ENCODE measurements at regions not wholly inside any gene's neighbourhood (a gene's known extent, or its start where the extent isn't known, plus 50 kb on each side); places are given as distances from the start of the nearest gene placed in this dataset.
A peak's percentile ranks its signal among the peaks of the same experiment; 100 is the strongest.

DNA sequence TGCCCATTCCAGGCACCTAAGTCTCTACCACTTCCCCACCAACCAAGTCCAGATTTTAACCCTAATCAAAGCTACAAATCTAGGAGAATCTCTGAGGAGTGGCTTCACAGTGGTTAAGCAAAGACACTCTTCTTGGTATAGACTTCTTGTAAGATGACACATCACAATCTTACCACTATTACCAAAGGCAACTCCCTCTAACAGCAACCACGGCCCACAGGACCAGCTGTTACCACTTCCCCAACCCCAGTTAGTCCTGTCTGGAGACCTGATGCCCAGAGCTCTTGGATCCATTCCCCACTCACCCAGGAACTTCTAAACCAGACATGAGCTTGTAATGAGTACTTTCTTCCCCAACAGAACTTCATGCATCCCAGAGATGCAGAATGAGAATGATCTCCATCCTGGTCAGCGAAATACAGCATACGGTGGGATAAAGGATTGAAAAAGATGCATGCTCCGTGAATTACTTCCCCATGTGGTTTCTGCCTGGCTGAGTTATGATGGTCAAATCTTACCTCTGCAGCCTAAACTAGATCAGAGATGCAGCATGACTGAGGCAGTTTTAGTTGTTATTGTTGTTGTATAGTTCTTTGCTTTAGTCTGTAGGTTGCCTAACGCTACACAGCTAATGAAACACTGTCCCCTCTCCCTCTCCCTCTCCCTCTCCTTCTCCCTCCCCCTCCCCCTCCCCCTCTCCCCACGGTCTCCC, 87.7 kb upstream of the FOXN3 start:
- H3K27me3 ChIP-seq (ENCODE audit: control insufficient read depth, insufficient read depth, low read length) = no peaks in the 10 kb centered on the region
- H3K4me1 ChIP-seq (ENCODE audit: control insufficient read depth, low read depth, low read length) = no peaks in the 10 kb centered on the region
- no peak overlapping the region for H3K9ac ChIP-seq (ENCODE audit: low read length)
- H3K9me3 ChIP-seq (ENCODE audit: control insufficient read depth, low read depth, low read length) = no peaks in the 10 kb centered on the region
- no peak overlapping the region for H3K4me3 ChIP-seq (ENCODE audit: low read length)
- H3K27ac ChIP-seq (ENCODE audit: low read length) = no peak overlapping the region
- H3K36me3 ChIP-seq (ENCODE audit: control insufficient read depth, low read depth, low read length) = peaks cover 4% of the 10 kb centered on the region

DNA sequence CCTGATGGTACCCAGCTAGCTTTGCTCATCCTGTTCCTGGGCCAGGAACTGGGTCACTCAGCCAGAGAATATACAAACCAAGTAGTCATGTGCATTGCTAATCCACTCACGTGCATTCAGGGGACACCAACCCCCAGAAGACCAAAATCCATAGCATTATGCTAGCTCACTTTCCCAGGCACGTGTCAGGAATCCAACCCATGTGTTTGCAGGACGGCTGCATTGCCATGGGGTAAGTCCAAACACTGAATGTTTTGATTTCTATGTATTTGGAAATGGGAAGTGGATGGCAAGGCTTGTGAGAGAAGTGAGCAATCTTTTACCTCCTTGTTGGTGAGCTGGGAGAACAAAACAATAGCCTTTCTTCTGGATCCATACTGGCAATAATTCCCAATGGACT, 87.1 kb upstream of the FOXN3 start:
- Histone ChIP-seq H3K27me3 (ENCODE audit: control insufficient read depth, insufficient read depth, low read length) (no peaks in the 10 kb centered on the region), H3K4me1 (ENCODE audit: control insufficient read depth, low read depth, low read length) (peaks cover 3% of the 10 kb centered on the region), H3K36me3 (ENCODE audit: control insufficient read depth, low read depth, low read length) (peaks cover 4% of the 10 kb centered on the region), H3K27ac (ENCODE audit: low read length) (no peak overlapping the region), H3K9ac (ENCODE audit: low read length) (no peak overlapping the region), H3K4me3 (ENCODE audit: low read length) (no peak overlapping the region), H3K9me3 (ENCODE audit: control insufficient read depth, low read depth, low read length) (no peaks in the 10 kb centered on the region)

DNA sequence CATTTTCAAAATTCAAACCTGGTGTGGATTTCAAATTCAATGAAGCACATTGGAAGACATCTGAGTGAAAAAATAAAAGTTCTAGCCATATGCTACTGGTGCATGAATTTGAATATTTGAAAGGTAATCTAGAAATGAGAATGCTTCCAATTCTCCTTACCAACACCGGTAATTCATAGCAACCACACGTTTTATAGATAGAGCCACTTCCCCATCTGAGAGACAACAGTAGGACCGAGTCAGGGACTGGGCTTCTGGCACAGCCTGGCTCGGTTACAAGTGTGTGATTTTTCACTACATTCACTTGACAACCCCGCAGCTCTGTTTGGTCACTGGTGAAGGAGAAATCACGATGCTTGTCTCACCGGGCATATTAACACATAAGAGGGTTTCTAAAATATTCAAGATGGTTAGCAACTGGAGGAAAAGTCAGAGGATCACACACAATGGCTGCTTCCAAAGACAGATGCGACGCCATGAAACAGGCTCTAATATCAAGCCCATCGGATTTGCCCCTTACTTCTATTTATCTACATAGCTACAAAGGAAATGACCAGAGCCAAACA, 86.5 kb upstream of the FOXN3 start:
- no peak overlapping the region for H3K9ac ChIP-seq (ENCODE audit: low read length)
- no peaks in the 10 kb centered on the region for H3K27me3 ChIP-seq (ENCODE audit: control insufficient read depth, insufficient read depth, low read length)
- no peak overlapping the region for H3K4me3 ChIP-seq (ENCODE audit: low read length)
- peaks cover 6% of the 10 kb centered on the region for H3K4me1 ChIP-seq (ENCODE audit: control insufficient read depth, low read depth, low read length)
- no peaks in the 10 kb centered on the region for H3K9me3 ChIP-seq (ENCODE audit: control insufficient read depth, low read depth, low read length)
- peaks cover 4% of the 10 kb centered on the region for H3K36me3 ChIP-seq (ENCODE audit: control insufficient read depth, low read depth, low read length)
- no peak overlapping the region for H3K27ac ChIP-seq (ENCODE audit: low read length)

DNA sequence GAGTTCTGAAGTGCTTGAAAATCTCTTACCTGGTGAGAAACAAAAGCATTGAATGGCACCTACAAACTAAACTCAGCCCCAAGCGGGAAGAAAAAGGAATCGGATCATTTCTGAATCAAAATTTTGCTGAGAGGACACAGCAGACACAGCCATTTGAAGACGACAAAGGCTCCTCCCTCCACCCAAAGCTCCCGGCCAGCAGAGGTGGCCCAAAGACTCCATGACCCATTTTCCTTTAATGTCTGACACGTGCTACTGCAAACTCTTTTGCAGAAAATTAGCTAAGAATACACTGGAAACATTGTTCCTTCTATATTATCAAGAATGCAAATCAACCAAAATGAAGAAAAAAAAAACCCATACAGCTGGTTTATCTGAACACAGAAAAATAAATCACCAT, 85.9 kb upstream of the FOXN3 start:
- Histone ChIP-seq H3K9me3 (ENCODE audit: control insufficient read depth, low read depth, low read length) (no peaks in the 10 kb centered on the region), H3K4me1 (ENCODE audit: control insufficient read depth, low read depth, low read length) (peaks cover 6% of the 10 kb centered on the region), H3K27me3 (ENCODE audit: control insufficient read depth, insufficient read depth, low read length) (no peaks in the 10 kb centered on the region), H3K4me3 (ENCODE audit: low read length) (no peak overlapping the region), H3K9ac (ENCODE audit: low read length) (no peak overlapping the region), H3K36me3 (ENCODE audit: control insufficient read depth, low read depth, low read length) (peaks cover 4% of the 10 kb centered on the region), H3K27ac (ENCODE audit: low read length) (no peak overlapping the region)

DNA sequence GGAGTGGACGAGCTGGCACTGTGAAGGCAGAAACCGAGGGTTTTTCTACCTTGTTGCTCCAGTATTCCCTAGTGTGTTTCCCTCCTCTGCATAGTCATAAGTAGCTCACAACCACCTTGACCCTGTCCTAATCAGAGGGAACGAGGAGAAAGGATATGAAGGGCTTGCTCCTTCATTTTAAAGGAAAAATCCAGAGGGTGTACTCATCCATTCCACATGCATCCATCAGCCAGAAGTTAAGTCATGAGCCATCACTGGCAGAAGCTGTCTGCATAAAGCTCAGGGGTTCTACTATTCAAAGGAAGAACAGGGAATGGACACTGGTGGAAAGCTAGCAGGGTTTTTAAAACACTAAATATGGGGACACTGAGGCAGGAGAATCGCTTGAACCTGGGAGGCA, 84.3 kb upstream of the FOXN3 start:
- no peaks in the 10 kb centered on the region for H3K9me3 ChIP-seq (ENCODE audit: control insufficient read depth, low read depth, low read length)
- H3K36me3 ChIP-seq (ENCODE audit: control insufficient read depth, low read depth, low read length) = peaks cover 4% of the 10 kb centered on the region
- H3K4me1 ChIP-seq (ENCODE audit: control insufficient read depth, low read depth, low read length) = peaks cover 6% of the 10 kb centered on the region
- no peak overlapping the region for H3K4me3 ChIP-seq (ENCODE audit: low read length)
- H3K9ac ChIP-seq (ENCODE audit: low read length) = no peak overlapping the region
- no peak overlapping the region for H3K27ac ChIP-seq (ENCODE audit: low read length)
- no peaks in the 10 kb centered on the region for H3K27me3 ChIP-seq (ENCODE audit: control insufficient read depth, insufficient read depth, low read length)

DNA sequence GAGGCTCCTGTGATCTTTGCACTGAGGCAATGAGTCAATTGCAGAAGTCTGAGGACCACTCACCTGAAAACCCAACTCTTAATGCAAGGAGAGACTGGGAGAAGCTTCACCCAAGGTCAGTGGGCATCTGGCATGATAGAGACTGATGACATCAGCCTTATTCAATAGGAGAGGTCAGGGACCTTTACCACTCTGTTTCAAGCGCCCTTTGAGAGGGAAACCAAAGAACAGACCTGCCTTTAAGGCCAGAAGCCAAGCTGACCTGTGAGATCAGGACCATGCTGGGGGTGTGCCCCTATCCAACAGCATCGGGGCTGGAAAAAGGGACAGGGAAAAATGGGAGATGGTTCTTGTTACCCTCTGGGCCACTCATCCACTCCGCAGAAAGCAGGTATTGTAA, 83.3 kb upstream of the FOXN3 start:
- Histone ChIP-seq H3K27me3 (ENCODE audit: control insufficient read depth, insufficient read depth, low read length) (no peaks in the 10 kb centered on the region), H3K36me3 (ENCODE audit: control insufficient read depth, low read depth, low read length) (peaks cover 4% of the 10 kb centered on the region), H3K4me3 (ENCODE audit: low read length) (no peak overlapping the region), H3K4me1 (ENCODE audit: control insufficient read depth, low read depth, low read length) (peaks cover 6% of the 10 kb centered on the region), H3K9ac (ENCODE audit: low read length) (no peak overlapping the region), H3K27ac (ENCODE audit: low read length) (no peak overlapping the region), H3K9me3 (ENCODE audit: control insufficient read depth, low read depth, low read length) (no peaks in the 10 kb centered on the region)

DNA sequence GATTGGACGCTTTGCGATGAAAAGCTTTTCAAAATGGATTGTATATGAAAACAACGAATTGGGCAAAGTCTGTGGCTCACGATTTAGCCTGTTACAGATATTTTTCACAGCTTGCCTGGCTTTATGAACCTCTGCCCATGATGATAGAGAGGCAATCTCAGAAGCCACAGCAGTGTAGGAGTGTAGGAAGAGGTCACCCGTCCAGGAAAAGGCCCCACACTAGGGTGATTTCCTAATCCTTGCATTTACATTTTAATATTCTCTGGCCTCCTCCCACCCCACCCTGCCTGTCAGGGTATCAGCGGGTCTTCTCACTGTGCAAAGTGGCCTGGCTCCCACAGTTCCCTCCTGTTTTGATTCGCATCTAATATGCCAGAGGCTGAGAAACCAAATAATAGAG, 81.8 kb upstream of the FOXN3 start:
- H3K9ac ChIP-seq (ENCODE audit: low read length) = no peak overlapping the region
- peaks cover 8% of the 10 kb centered on the region for H3K4me1 ChIP-seq (ENCODE audit: control insufficient read depth, low read depth, low read length)
- H3K27me3 ChIP-seq (ENCODE audit: control insufficient read depth, insufficient read depth, low read length) = no peaks in the 10 kb centered on the region
- H3K4me3 ChIP-seq (ENCODE audit: low read length) = no peak overlapping the region
- peaks cover 4% of the 10 kb centered on the region for H3K36me3 ChIP-seq (ENCODE audit: control insufficient read depth, low read depth, low read length)
- peak overlapping the region; percentile 22 for H3K27ac ChIP-seq (ENCODE audit: low read length)
- H3K9me3 ChIP-seq (ENCODE audit: control insufficient read depth, low read depth, low read length) = no peaks in the 10 kb centered on the region

DNA sequence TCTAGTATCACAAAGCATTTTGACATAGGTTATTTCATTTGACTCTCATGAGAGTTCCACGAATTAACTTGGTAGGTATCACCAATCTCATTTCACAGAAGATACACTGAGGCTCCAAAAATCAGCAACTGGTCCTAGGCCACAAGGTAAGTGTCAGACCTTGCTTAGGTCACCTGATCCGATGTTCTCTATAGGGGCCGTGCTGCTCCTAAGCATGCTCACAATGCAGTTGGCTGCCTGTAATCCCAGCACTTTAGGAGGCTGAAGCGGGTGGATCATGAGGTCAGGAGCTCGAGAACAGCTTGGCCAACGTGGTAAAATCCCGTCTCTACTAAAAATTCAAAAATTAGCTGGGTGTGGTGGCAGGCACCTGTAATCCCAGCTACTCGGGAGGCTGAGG, 78.7 kb upstream of the FOXN3 start:
- Histone ChIP-seq H3K9me3 (ENCODE audit: control insufficient read depth, low read depth, low read length) (no peaks in the 10 kb centered on the region), H3K36me3 (ENCODE audit: control insufficient read depth, low read depth, low read length) (peaks cover 4% of the 10 kb centered on the region), H3K27me3 (ENCODE audit: control insufficient read depth, insufficient read depth, low read length) (no peaks in the 10 kb centered on the region), H3K27ac (ENCODE audit: low read length) (no peak overlapping the region), H3K4me3 (ENCODE audit: low read length) (no peak overlapping the region), H3K4me1 (ENCODE audit: control insufficient read depth, low read depth, low read length) (peaks cover 17% of the 10 kb centered on the region), H3K9ac (ENCODE audit: low read length) (no peak overlapping the region)

DNA sequence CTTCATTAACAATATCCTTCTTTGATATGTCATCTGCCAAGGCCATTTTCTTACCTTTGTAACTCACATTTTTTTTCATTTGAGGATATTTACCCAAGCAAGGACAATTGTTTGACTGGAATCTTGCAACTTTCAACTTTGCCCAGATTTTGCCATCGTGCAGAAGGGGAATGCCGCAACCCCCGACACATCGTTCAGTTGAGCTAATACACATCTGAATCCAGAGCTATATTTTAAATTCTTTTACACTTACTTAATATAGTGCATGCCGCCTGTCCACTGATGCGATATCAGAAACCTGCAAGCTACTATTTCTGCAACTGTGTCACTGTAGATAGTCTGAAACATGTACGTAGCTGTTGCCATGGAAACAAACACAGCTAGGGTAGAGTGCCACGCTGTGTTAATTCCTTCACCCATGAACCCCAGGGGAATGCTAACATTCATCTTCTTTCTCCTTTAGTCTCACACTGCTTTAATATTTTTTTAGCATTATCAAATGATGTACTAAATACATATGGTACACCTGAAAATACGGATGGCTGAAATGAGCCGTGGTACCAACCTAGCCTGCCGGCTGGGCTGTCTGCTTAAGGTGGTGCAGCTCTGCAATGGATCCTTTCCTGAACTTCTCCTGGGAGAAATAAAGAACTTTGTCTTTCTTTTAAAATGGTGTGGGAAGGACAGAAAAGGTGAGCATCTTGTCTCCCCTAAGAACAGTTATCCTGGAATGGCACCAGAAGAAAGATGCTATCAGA, 77.0 kb upstream of the FOXN3 start:
- Histone ChIP-seq H3K4me1 (ENCODE audit: control insufficient read depth, low read depth, low read length) (peaks cover 19% of the 10 kb centered on the region), H3K4me3 (ENCODE audit: low read length) (no peak overlapping the region), H3K9ac (ENCODE audit: low read length) (peak overlapping the region; percentile 3), H3K27me3 (ENCODE audit: control insufficient read depth, insufficient read depth, low read length) (no peaks in the 10 kb centered on the region), H3K36me3 (ENCODE audit: control insufficient read depth, low read depth, low read length) (no peaks in the 10 kb centered on the region), H3K27ac (ENCODE audit: low read length) (peak overlapping the region; percentile 31), H3K9me3 (ENCODE audit: control insufficient read depth, low read depth, low read length) (no peaks in the 10 kb centered on the region)

DNA sequence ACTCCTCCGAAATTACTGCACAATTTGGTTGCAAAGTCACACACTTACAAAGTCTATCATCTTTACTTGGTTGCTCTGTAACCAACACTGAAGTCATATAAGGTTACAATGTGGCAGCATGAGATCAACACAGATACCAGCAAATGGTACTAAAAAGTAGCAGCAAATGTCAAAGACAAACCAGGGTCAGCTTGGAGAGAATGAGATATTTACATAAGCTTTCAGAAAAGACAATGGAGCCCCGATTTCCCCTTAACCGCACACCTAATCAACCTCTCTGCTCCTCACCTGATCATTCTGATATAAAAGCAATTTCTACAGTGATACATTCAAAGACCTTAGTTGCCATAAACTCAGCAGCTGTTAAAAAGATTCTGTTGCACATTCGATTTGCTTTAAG, 76.4 kb upstream of the FOXN3 start:
- H3K36me3 ChIP-seq (ENCODE audit: control insufficient read depth, low read depth, low read length) = no peaks in the 10 kb centered on the region
- peak overlapping the region; percentile 3 for H3K9ac ChIP-seq (ENCODE audit: low read length)
- no peak overlapping the region for H3K4me3 ChIP-seq (ENCODE audit: low read length)
- peaks cover 17% of the 10 kb centered on the region for H3K4me1 ChIP-seq (ENCODE audit: control insufficient read depth, low read depth, low read length)
- H3K27me3 ChIP-seq (ENCODE audit: control insufficient read depth, insufficient read depth, low read length) = no peaks in the 10 kb centered on the region
- no peaks in the 10 kb centered on the region for H3K9me3 ChIP-seq (ENCODE audit: control insufficient read depth, low read depth, low read length)
- H3K27ac ChIP-seq (ENCODE audit: low read length) = peak overlapping the region; percentile 31

DNA sequence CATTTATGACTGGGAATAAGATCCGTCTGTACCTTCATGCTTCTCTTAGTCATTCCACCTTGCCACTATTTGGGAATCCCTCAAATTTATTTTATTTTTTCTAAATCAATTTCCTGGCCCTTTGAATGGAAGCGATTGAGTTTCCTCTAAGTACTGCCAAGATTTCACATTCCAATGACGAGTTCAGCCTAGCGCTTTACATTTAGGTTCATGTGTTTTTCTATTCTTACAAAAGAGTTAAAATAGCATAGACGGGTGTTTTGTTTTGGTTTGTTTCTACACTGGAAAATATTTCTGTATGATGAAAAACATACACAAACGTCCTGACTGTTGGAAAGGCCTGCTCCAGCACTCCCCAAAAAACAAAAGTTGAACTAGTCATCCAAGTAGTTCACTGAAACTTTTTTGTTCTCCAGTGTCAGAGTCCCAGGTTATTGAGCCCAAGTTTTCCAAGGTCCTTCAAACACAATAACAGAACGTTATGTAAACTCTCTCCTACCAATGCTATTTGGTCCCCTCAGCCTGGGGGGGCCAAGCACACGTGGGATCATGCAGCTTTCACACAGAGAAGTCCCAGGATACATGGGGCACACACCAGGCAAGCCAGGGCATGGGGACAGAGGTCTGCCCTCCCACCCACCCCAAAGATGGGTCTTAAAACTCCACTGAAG, 74.8 kb upstream of the FOXN3 start:
- H3K4me3 ChIP-seq (ENCODE audit: low read length) = no peak overlapping the region
- H3K27ac ChIP-seq (ENCODE audit: low read length) = no peak overlapping the region
- H3K9me3 ChIP-seq (ENCODE audit: control insufficient read depth, low read depth, low read length) = no peaks in the 10 kb centered on the region
- no peaks in the 10 kb centered on the region for H3K27me3 ChIP-seq (ENCODE audit: control insufficient read depth, insufficient read depth, low read length)
- no peak overlapping the region for H3K9ac ChIP-seq (ENCODE audit: low read length)
- peaks cover 20% of the 10 kb centered on the region for H3K4me1 ChIP-seq (ENCODE audit: control insufficient read depth, low read depth, low read length)
- H3K36me3 ChIP-seq (ENCODE audit: control insufficient read depth, low read depth, low read length) = no peaks in the 10 kb centered on the region
